ENCODE measurements at regions not wholly inside any gene's neighbourhood (a gene's known extent, or its start where the extent isn't known, plus 50 kb on each side); places are given as distances from the start of the nearest gene placed in this dataset.

DNA sequence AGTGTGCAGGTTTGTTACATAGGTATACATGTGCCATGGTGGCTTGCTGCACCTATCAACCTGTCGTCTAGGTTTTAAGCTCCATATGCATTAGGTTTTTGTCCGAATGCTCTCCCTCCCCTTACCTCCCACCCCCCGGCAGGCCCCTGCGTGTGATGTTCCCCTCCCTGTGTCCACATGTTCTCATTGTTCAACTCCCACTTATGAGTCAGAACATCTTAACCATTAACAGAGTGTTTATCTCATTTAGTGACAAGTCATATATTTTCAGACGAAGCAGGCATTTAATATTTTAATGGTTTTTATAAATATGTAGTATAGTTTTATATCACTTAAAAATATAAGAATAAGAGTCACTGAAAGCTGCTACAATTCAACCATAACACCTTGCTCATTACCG is 780.5 kb upstream of the ARGLU1 start:
- TF ChIP-seq, protein P1, sequence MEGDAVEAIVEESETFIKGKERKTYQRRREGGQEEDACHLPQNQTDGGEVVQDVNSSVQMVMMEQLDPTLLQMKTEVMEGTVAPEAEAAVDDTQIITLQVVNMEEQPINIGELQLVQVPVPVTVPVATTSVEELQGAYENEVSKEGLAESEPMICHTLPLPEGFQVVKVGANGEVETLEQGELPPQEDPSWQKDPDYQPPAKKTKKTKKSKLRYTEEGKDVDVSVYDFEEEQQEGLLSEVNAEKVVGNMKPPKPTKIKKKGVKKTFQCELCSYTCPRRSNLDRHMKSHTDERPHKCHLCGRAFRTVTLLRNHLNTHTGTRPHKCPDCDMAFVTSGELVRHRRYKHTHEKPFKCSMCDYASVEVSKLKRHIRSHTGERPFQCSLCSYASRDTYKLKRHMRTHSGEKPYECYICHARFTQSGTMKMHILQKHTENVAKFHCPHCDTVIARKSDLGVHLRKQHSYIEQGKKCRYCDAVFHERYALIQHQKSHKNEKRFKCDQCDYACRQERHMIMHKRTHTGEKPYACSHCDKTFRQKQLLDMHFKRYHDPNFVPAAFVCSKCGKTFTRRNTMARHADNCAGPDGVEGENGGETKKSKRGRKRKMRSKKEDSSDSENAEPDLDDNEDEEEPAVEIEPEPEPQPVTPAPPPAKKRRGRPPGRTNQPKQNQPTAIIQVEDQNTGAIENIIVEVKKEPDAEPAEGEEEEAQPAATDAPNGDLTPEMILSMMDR (conservative IDR thresholded peaks at IDR 0.05; ENCODE audit: low read length), result no peak
- TF ChIP-seq EZH2phosphoT487 (IDR thresholded peaks at IDR 0.05; ENCODE audit: borderline replicate concordance), result no peak
